HUES48 (cell line): ENCODE measurements at regions not wholly inside any gene's neighbourhood (a gene's known extent, or its start where the extent isn't known, plus 50 kb on each side); places are given as distances from the start of the nearest gene placed in this dataset.
A peak's percentile ranks its signal among the peaks of the same experiment; 100 is the strongest.

Experiments
- H3K27ac ChIP-seq: one replicate; pipeline ENCODE4 v1.7.0; 2013; ENCODE audit warnings: low read depth, low read length, inconsistent platforms
- H3K27me3 ChIP-seq: 2 replicates; pipeline ENCODE4 v1.6.1; 2013; ENCODE audit warnings: mild to moderate bottlenecking, low read length; ENCODE audit not compliant: control insufficient read depth, insufficient read depth
- H3K36me3 ChIP-seq: 2 replicates; pipeline ENCODE4 v1.6.1; 2013; ENCODE audit warnings: low read length; ENCODE audit not compliant: control insufficient read depth, insufficient read depth
- H3K4me1 ChIP-seq: 2 replicates; pipeline ENCODE4 v1.6.1; 2013; ENCODE audit warnings: mild to moderate bottlenecking, low read length; ENCODE audit not compliant: control insufficient read depth, insufficient read depth
- H3K4me3 ChIP-seq: 2 replicates; pipeline ENCODE4 v1.5.1; 2013; ENCODE audit warnings: mild to moderate bottlenecking, low read depth, low read length
- H3K9ac ChIP-seq: 2 replicates; pipeline ENCODE4 v1.6.1; 2013; ENCODE audit warnings: mild to moderate bottlenecking, low read depth, low read length, moderate library complexity
- H3K9me3 ChIP-seq: 2 replicates; pipeline ENCODE4 v1.6.1; 2013; ENCODE audit warnings: low read length; ENCODE audit not compliant: control insufficient read depth, insufficient read depth

GRCh38 chr1:232447125-232447524 lies 182.8 kb downstream of the SIPA1L2 start:
- Histone ChIP-seq H3K4me1 (peaks cover 3% of the 10 kb centered on the region; the same call in 1 of the 2 replicates), H3K36me3 (no peaks in the 10 kb centered on the region), H3K27me3 (no peaks in the 10 kb centered on the region), H3K9ac (no peak overlapping the region), H3K4me3 (no peak overlapping the region), H3K9me3 (no peaks in the 10 kb centered on the region), H3K27ac (no peak overlapping the region)

- no peak overlapping the region for H3K27ac ChIP-seq
- no peaks in the 10 kb centered on the region for H3K4me1 ChIP-seq
- no peak overlapping the region for H3K9ac ChIP-seq
- peaks cover 9% of the 10 kb centered on the region for H3K36me3 ChIP-seq
- no peak overlapping the region for H3K4me3 ChIP-seq
- no peaks in the 10 kb centered on the region for H3K9me3 ChIP-seq
- H3K27me3 ChIP-seq, result no peaks in the 10 kb centered on the region
Measured at GRCh38 chr1:232445361-232446106, 184.4 kb downstream of the SIPA1L2 start.

- H3K36me3 ChIP-seq, result peaks cover 9% of the 10 kb centered on the region
- no peak overlapping the region for H3K9ac ChIP-seq
- no peak overlapping the region for H3K4me3 ChIP-seq
- no peak overlapping the region for H3K27ac ChIP-seq
- H3K4me1 ChIP-seq, result peaks cover 3% of the 10 kb centered on the region
- no peaks in the 10 kb centered on the region for H3K9me3 ChIP-seq
- no peaks in the 10 kb centered on the region for H3K27me3 ChIP-seq
Measured at GRCh38 chr1:232443372-232443771, 186.6 kb downstream of the SIPA1L2 start.

GRCh38 chr1:232441036-232441411 lies 188.9 kb downstream of the SIPA1L2 start:
- Histone ChIP-seq H3K27ac (no peak overlapping the region), H3K27me3 (no peaks in the 10 kb centered on the region), H3K9ac (no peak overlapping the region), H3K36me3 (peaks cover 9% of the 10 kb centered on the region), H3K4me3 (no peak overlapping the region), H3K9me3 (no peaks in the 10 kb centered on the region), H3K4me1 (peaks cover 10% of the 10 kb centered on the region)

GRCh38 chr1:232440325-232441035 lies 189.5 kb downstream of the SIPA1L2 start:
- Histone ChIP-seq H3K27me3 (no peaks in the 10 kb centered on the region), H3K36me3 (peaks cover 9% of the 10 kb centered on the region), H3K4me1 (peaks cover 10% of the 10 kb centered on the region), H3K4me3 (no peak overlapping the region), H3K27ac (no peak overlapping the region), H3K9me3 (no peaks in the 10 kb centered on the region), H3K9ac (no peak overlapping the region)

- H3K36me3 ChIP-seq, result peaks cover 13% of the 10 kb centered on the region
Measured at GRCh38 chr1:232439011-232439410, 190.9 kb downstream of the SIPA1L2 start.

GRCh38 chr1:232438476-232438875 lies 191.5 kb downstream of the SIPA1L2 start:
- no peak overlapping the region for H3K9ac ChIP-seq

More at GRCh38 chr1:232439011-232439410, 190.9 kb downstream of the SIPA1L2 start:
- Histone ChIP-seq H3K4me3 (no peak overlapping the region), H3K4me1 (peaks cover 10% of the 10 kb centered on the region), H3K27ac (no peak overlapping the region), H3K9ac (no peak overlapping the region), H3K27me3 (no peaks in the 10 kb centered on the region), H3K9me3 (no peaks in the 10 kb centered on the region)

GRCh38 chr1:232437510-232437909 lies 192.4 kb downstream of the SIPA1L2 start:
- H3K36me3 ChIP-seq, result peaks cover 13% of the 10 kb centered on the region
- H3K4me3 ChIP-seq, result no peak overlapping the region
- H3K27ac ChIP-seq, result no peak overlapping the region
- no peaks in the 10 kb centered on the region for H3K27me3 ChIP-seq
- H3K4me1 ChIP-seq, result peaks cover 10% of the 10 kb centered on the region
- H3K9ac ChIP-seq, result no peak overlapping the region
- H3K9me3 ChIP-seq, result no peaks in the 10 kb centered on the region

More at GRCh38 chr1:232438476-232438875, 191.5 kb downstream of the SIPA1L2 start:
- Histone ChIP-seq H3K27me3 (no peaks in the 10 kb centered on the region), H3K4me1 (peaks cover 10% of the 10 kb centered on the region), H3K27ac (peak overlapping the region; percentile 39), H3K36me3 (peaks cover 13% of the 10 kb centered on the region), H3K9me3 (no peaks in the 10 kb centered on the region), H3K4me3 (no peak overlapping the region)

- Histone ChIP-seq H3K27me3 (no peaks in the 10 kb centered on the region), H3K9ac (no peak overlapping the region), H3K36me3 (peaks cover 6% of the 10 kb centered on the region), H3K27ac (no peak overlapping the region), H3K4me3 (no peak overlapping the region), H3K4me1 (peaks cover 10% of the 10 kb centered on the region), H3K9me3 (no peaks in the 10 kb centered on the region)
Measured at GRCh38 chr1:232435729-232436128, 194.2 kb downstream of the SIPA1L2 start.

GRCh38 chr1:232432313-232432712 lies 197.6 kb downstream of the SIPA1L2 start:
- Histone ChIP-seq H3K27me3 (no peaks in the 10 kb centered on the region), H3K4me1 (no peaks in the 10 kb centered on the region; the same call in 1 of the 2 replicates), H3K36me3 (peaks cover 12% of the 10 kb centered on the region)

GRCh38 chr1:232431748-232432147 lies 198.2 kb downstream of the SIPA1L2 start:
- no peaks in the 10 kb centered on the region for H3K27me3 ChIP-seq
- H3K9me3 ChIP-seq, result no peaks in the 10 kb centered on the region
- no peak overlapping the region for H3K9ac ChIP-seq
- H3K36me3 ChIP-seq, result peaks cover 15% of the 10 kb centered on the region
- H3K4me3 ChIP-seq, result no peak overlapping the region
- no peaks in the 10 kb centered on the region; the same call in 1 of the 2 replicates for H3K4me1 ChIP-seq
- no peak overlapping the region for H3K27ac ChIP-seq

More at GRCh38 chr1:232432313-232432712, 197.6 kb downstream of the SIPA1L2 start:
- Histone ChIP-seq H3K4me3 (no peak overlapping the region), H3K9ac (no peak overlapping the region), H3K27ac (no peak overlapping the region), H3K9me3 (no peaks in the 10 kb centered on the region)
